H9 (cell line): ENCODE measurements at regions not wholly inside any gene's neighbourhood (a gene's known extent, or its start where the extent isn't known, plus 50 kb on each side); places are given as distances from the start of the nearest gene placed in this dataset.

Experiments used
- DNase-seq: peaks from one replicate; pipeline ENCODE4 v3.0.0-alpha.2; 2017
- H2AFZ ChIP-seq: one replicate; pipeline ENCODE4 v1.6.1; 2013; ENCODE audit warnings: mild to moderate bottlenecking, low read length, control low read depth, moderate library complexity
- H2AK5ac ChIP-seq: 2 replicates; pipeline ENCODE4 v1.6.1; 2013; ENCODE audit warnings: low read length, control low read depth, mixed read lengths; ENCODE audit not compliant: insufficient read length
- H2BK120ac ChIP-seq: one replicate; pipeline ENCODE4 v1.6.1; 2013; ENCODE audit warnings: low read depth, mild to moderate bottlenecking, low read length, control low read depth, inconsistent platforms; ENCODE audit not compliant: poor library complexity, severe bottlenecking
- H2BK12ac ChIP-seq: 2 replicates; pipeline ENCODE4 v1.6.1; 2013; ENCODE audit warnings: low read length, control low read depth, mixed read lengths, low read depth; ENCODE audit not compliant: insufficient read length
- H2BK15ac ChIP-seq: 2 replicates; pipeline ENCODE4 v1.6.1; 2013; ENCODE audit warnings: low read depth, low read length, control low read depth
- H2BK20ac ChIP-seq: one replicate; pipeline ENCODE4 v1.6.1; 2013; ENCODE audit warnings: low read depth, mild to moderate bottlenecking, low read length, control low read depth, inconsistent platforms; ENCODE audit not compliant: poor library complexity, severe bottlenecking
- H2BK5ac ChIP-seq: 2 replicates; pipeline ENCODE4 v1.6.1; 2013; ENCODE audit warnings: low read length, control low read depth, mixed read lengths; ENCODE audit not compliant: insufficient read length
- H3K14ac ChIP-seq: 2 replicates; pipeline ENCODE4 v1.6.1; 2013; ENCODE audit warnings: low read length, control low read depth; ENCODE audit not compliant: insufficient read depth
- H3K18ac ChIP-seq: 2 replicates; pipeline ENCODE4 v1.6.1; 2013; ENCODE audit warnings: low read depth, mild to moderate bottlenecking, mixed read lengths, low read length, control low read depth; ENCODE audit not compliant: insufficient read length
- H3K23ac ChIP-seq: 2 replicates; pipeline ENCODE4 v1.6.1; 2013; ENCODE audit warnings: low read length, control low read depth, mixed read lengths, low read depth; ENCODE audit not compliant: insufficient read length
- H3K23me2 ChIP-seq: 2 replicates; pipeline ENCODE4 v1.6.1; 2013; ENCODE audit warnings: low read depth, mild to moderate bottlenecking, mixed read lengths, low read length, control low read depth; ENCODE audit not compliant: insufficient read length, poor library complexity, severe bottlenecking
- H3K27ac ChIP-seq: 2 replicates; pipeline ENCODE4 v1.5.1; 2013; ENCODE audit warnings: low read length, control low read depth, mixed read lengths, low read depth; ENCODE audit not compliant: insufficient read length
- H3K27me3 ChIP-seq: 2 replicates; pipeline ENCODE4 v1.6.1; 2013; ENCODE audit warnings: low read length, control low read depth, inconsistent platforms; ENCODE audit not compliant: insufficient read depth
- H3K4ac ChIP-seq: 2 replicates; pipeline ENCODE4 v1.6.1; 2013; ENCODE audit warnings: low read depth, mild to moderate bottlenecking, control low read depth, inconsistent platforms, low read length, moderate library complexity
- H3K4me1 ChIP-seq: 2 replicates; pipeline ENCODE4 v1.6.1; 2013; ENCODE audit warnings: low read length, control low read depth, inconsistent platforms; ENCODE audit not compliant: insufficient read depth
- H3K4me2 ChIP-seq: 2 replicates; pipeline ENCODE4 v1.6.1; 2013; ENCODE audit warnings: low read length, control low read depth, mixed read lengths; ENCODE audit not compliant: insufficient read length, insufficient read depth
- H3K56ac ChIP-seq: 2 replicates; pipeline ENCODE4 v1.6.1; 2013; ENCODE audit warnings: low read depth, mild to moderate bottlenecking, mixed read lengths, low read length, control low read depth; ENCODE audit not compliant: insufficient read length
- H3K79me1 ChIP-seq: 2 replicates; pipeline ENCODE4 v1.6.1; 2013; ENCODE audit warnings: low read depth, mild to moderate bottlenecking, moderate library complexity, low read length, control low read depth, inconsistent platforms; ENCODE audit not compliant: insufficient read depth, poor library complexity, severe bottlenecking
- H3K79me2 ChIP-seq: 2 replicates; pipeline ENCODE4 v1.6.1; 2013; ENCODE audit warnings: low read length, control low read depth, inconsistent platforms; ENCODE audit not compliant: insufficient read depth
- H3K9ac ChIP-seq: 2 replicates; pipeline ENCODE4 v1.6.1; 2013; ENCODE audit warnings: low read length, control low read depth, mixed read lengths; ENCODE audit not compliant: insufficient read length; ENCODE audit errors: extremely low read depth
- H3K9me3 ChIP-seq: one replicate; pipeline ENCODE4 v1.6.1; 2013; ENCODE audit warnings: low read depth, low read length, inconsistent platforms; ENCODE audit not compliant: control insufficient read depth
- H3T11ph ChIP-seq: one replicate; pipeline ENCODE4 v1.6.1; 2013; ENCODE audit warnings: mild to moderate bottlenecking, low read length, control low read depth, inconsistent platforms
- H4K20me1 ChIP-seq: one replicate; pipeline ENCODE4 v1.6.1; 2013; ENCODE audit not compliant: control insufficient read depth, insufficient read length, insufficient read depth
- H4K5ac ChIP-seq: 2 replicates; pipeline ENCODE4 v1.6.1; 2013; ENCODE audit warnings: low read depth, mild to moderate bottlenecking, mixed read lengths, low read length, control low read depth; ENCODE audit not compliant: insufficient read length
- H4K8ac ChIP-seq: replicated peaks from 2 replicates; pipeline ENCODE4 v1.6.1; 2013; ENCODE audit warnings: low read length, control low read depth, mixed read lengths, low read depth; ENCODE audit not compliant: insufficient read length
- H4K91ac ChIP-seq: 2 replicates; pipeline ENCODE4 v1.6.1; 2013; ENCODE audit warnings: low read depth, mild to moderate bottlenecking, moderate library complexity, mixed read lengths, low read length, control low read depth; ENCODE audit not compliant: insufficient read length
- H3K27ac Mint-ChIP-seq, 3 experiments: 2 replicates in 2 of 3; 3 replicates in 1 of 3; pipeline ENCODE4 v1.8.0; 2020 to 2021; ENCODE audit warnings: mixed read lengths in 3 of 3, mild to moderate bottlenecking in 1 of 3, moderate library complexity in 1 of 3
- H3K27me3 Mint-ChIP-seq: 2 replicates; pipeline ENCODE4 v1.8.0; 2021; ENCODE audit warnings: low read depth, mild to moderate bottlenecking, moderate library complexity, mixed read lengths
- H3K36me3 Mint-ChIP-seq, 3 experiments: 2 replicates in 2 of 3; 3 replicates in 1 of 3; pipeline ENCODE4 v1.8.0; 2020 to 2021; ENCODE audit warnings: low read depth in 3 of 3, mixed read lengths in 3 of 3; ENCODE audit not compliant: insufficient read depth in 1 of 3
- H3K4me1 Mint-ChIP-seq, 2 experiments: 2 replicates each; pipeline ENCODE4 v1.8.0; 2020; ENCODE audit warnings: mixed read lengths in 2 of 2
- H3K4me3 Mint-ChIP-seq, 2 experiments: 2 replicates in 1 of 2; 3 replicates in 1 of 2; pipeline ENCODE4 v1.8.0; 2020 to 2021; ENCODE audit warnings: mild to moderate bottlenecking in 2 of 2, mixed read lengths in 2 of 2, moderate library complexity in 1 of 2
- H3K9me3 Mint-ChIP-seq, 2 experiments: 2 replicates in 1 of 2; 3 replicates in 1 of 2; pipeline ENCODE4 v1.8.0; 2020; ENCODE audit warnings: mild to moderate bottlenecking in 2 of 2, mixed read lengths in 2 of 2, moderate library complexity in 1 of 2
- CTCF ChIP-seq: fragments of 200-600 bp; sonication (generic); conservative IDR thresholded peaks from 3 replicates; pipeline ENCODE4 v1.8.0; 2021; ENCODE audit warnings: antibody characterized with exemption, mild to moderate bottlenecking
- WGBS: extraction: QIAGEN DNeasy Blood & Tissue Kit; methylation state at CpG from one replicate; pipeline ENCODE4 v1.1.7; 2013; ENCODE audit warnings: missing lambda C conversion rate, low lambda C conversion rate, mixed read lengths; ENCODE audit not compliant: insufficient read length; ENCODE audit errors: extremely low coverage; 5-methylcytosine and 5-hydroxymethylcytosine counted together

GRCh38 chr4:99759346-99759984, 57.2 kb upstream of the DAPP1 start:
- H3K9me3 ChIP-seq = no peaks in the 10 kb centered on the region
- no peak overlapping the region for H3K14ac ChIP-seq
- no peak overlapping the region for H4K5ac ChIP-seq
- H2BK5ac ChIP-seq = no peak overlapping the region
- Mint-ChIP-seq H3K4me1 (peaks cover 0 to 2% of the 10 kb centered on the region in 2 experiments; a peak in 1 of 4 replicates), H3K9me3 (peaks cover 0 to 3% of the 10 kb centered on the region in 2 experiments; a peak in 1 of 5 replicates), H3K4me3 (no peak overlapping the region), H3K27ac (no peak overlapping the region), H3K36me3 (no peaks in the 10 kb centered on the region; a peak in 1 of 7 replicates), H3K27me3 (no peaks in the 10 kb centered on the region; the same call in 1 of the 2 replicates)
- H2BK15ac ChIP-seq = no peak overlapping the region
- H2AK5ac ChIP-seq = no peak overlapping the region
- no peaks in the 10 kb centered on the region for H3K4me1 ChIP-seq
- WGBS = no CpG with 5 or more reads among the region's 5 CpGs
- no peaks in the 10 kb centered on the region for H3K79me1 ChIP-seq
- no peaks in the 10 kb centered on the region for H4K20me1 ChIP-seq
- no peak overlapping the region for H3K27ac ChIP-seq
- H3K27me3 ChIP-seq = no peaks in the 10 kb centered on the region
- H3K9ac ChIP-seq = no peak overlapping the region
- no peak overlapping the region for H4K8ac ChIP-seq
- H3K18ac ChIP-seq = no peak overlapping the region
- H3K23ac ChIP-seq = no peak overlapping the region
- H3K4ac ChIP-seq = no peak overlapping the region
- H2BK12ac ChIP-seq = no peak overlapping the region
- no peak overlapping the region for H2BK20ac ChIP-seq
- no peak overlapping the region for H3K4me2 ChIP-seq
- H3K56ac ChIP-seq = no peak overlapping the region
- no peaks in the 10 kb centered on the region for H3K79me2 ChIP-seq
- H3T11ph ChIP-seq = no peak overlapping the region
- no peak overlapping the region for H2AFZ ChIP-seq
- H3K23me2 ChIP-seq = no peaks in the 10 kb centered on the region
- no peak for TF ChIP-seq CTCF
- H4K91ac ChIP-seq = no peak overlapping the region
- DNase-seq = no peak
- H2BK120ac ChIP-seq = no peak overlapping the region
